HepG2 (cell line): ENCODE measurements at regions not wholly inside any gene's neighbourhood (a gene's known extent, or its start where the extent isn't known, plus 50 kb on each side); places are given as distances from the start of the nearest gene placed in this dataset.

Experiments used
- ATAC-seq: fragments of 200-7000 bp; cut with Tn5 transposase; 3 replicates; pipeline ENCODE4 v1.9.1; 2020; ENCODE audit warnings: mild to moderate bottlenecking, moderate library complexity
- BruUV-seq: library from RNA; stranded (reverse); fragments of 400-500 nt; replicated peaks from 2 replicates; lab custom pipeline; 2021; lab: Mats Ljungman, UMichigan
- CTCF ChIA-PET: fragments of 300-600 bp; formaldehyde crosslinking; extraction: SDS; loops from one replicate; lab custom pipeline; 2021; ENCODE audit warnings: low total read pairs, inconsistent platforms, low intra/inter-chr PET ratio; lab: Yijun Ruan, JAX
- POLR2A ChIA-PET: fragments of 350-600 bp; sonication (Branson Sonifier 250); formaldehyde crosslinking; loops from one replicate; lab custom pipeline; 2020; ENCODE audit warnings: antibody characterized with exemption, inconsistent platforms; lab: Yijun Ruan, JAX
- DNase-seq: peaks from one replicate; pipeline ENCODE4 v3.0.0-alpha.2; 2015; ENCODE audit warnings: low spot score
- FAIRE-seq: peaks from 3 replicates; lab custom pipeline; 2011; peaks lifted over from hg19 to GRCh38; lab: Jason Lieb, UNC
- H2AFZ ChIP-seq: one replicate; pipeline ENCODE4 v1.6.1; 2011; ENCODE audit warnings: low read length, inconsistent platforms
- H3K27ac ChIP-seq: fragments of 300-600 bp; 3 replicates; pipeline ENCODE4 v1.8.0; 2011; ENCODE audit warnings: mixed run types, mild to moderate bottlenecking, mixed read lengths, low read length, inconsistent platforms; ENCODE audit not compliant: insufficient read depth; ENCODE audit errors: extremely low read length
- H3K27me3 ChIP-seq, 2 experiments: fragments of 200-600 bp in 1 of 2; 2 replicates in 1 of 2; 3 replicates in 1 of 2; pipeline versions ENCODE4 v1.6.0 to v1.8.0; 2011; ENCODE audit warnings: low read length in 2 of 2, mild to moderate bottlenecking in 2 of 2, moderate library complexity in 2 of 2, inconsistent platforms in 1 of 2; ENCODE audit not compliant: insufficient read depth in 2 of 2, control insufficient read depth in 1 of 2
- H3K36me3 ChIP-seq, 2 experiments: fragments of 200-600 bp in 1 of 2; replicated peaks in 1 of 2; 2 replicates in 1 of 2; 3 replicates in 1 of 2; pipeline versions ENCODE4 v1.5.1 to v1.8.0; 2011; ENCODE audit warnings: low read length in 2 of 2, inconsistent platforms in 1 of 2; ENCODE audit not compliant: insufficient read depth in 2 of 2, control insufficient read depth in 1 of 2
- H3K4me1 ChIP-seq: 2 replicates; pipeline ENCODE4 v1.5.1; 2012; ENCODE audit warnings: low read length, inconsistent platforms; ENCODE audit not compliant: insufficient read depth
- H3K4me2 ChIP-seq: 2 replicates; pipeline ENCODE4 v1.6.0; 2011; ENCODE audit warnings: low read depth, low read length, inconsistent platforms
- H3K4me3 ChIP-seq, 3 experiments: fragments of 200-600 bp in 1 of 3; sonication (generic), shearing (Covaris generic) in 1 of 3; replicated peaks in 1 of 3; 2 replicates each; pipeline ENCODE4 v1.5.1; 2011 to 2016; ENCODE audit warnings: low read length in 3 of 3, inconsistent platforms in 2 of 3, low read depth in 2 of 3, mild to moderate bottlenecking in 2 of 3, control low read depth in 1 of 3, mixed read lengths in 1 of 3; ENCODE audit not compliant: insufficient read depth in 1 of 3
- H3K79me2 ChIP-seq: one replicate; pipeline ENCODE4 v1.6.1; 2011; ENCODE audit warnings: low read length, inconsistent platforms; ENCODE audit not compliant: insufficient read depth
- H3K9ac ChIP-seq: 2 replicates; pipeline ENCODE4 v1.6.0; 2011; ENCODE audit warnings: mild to moderate bottlenecking, low read depth, low read length, inconsistent platforms; ENCODE audit not compliant: insufficient read depth
- H3K9me3 ChIP-seq: 2 replicates; pipeline ENCODE4 v1.5.1; 2012; ENCODE audit warnings: mild to moderate bottlenecking, low read length
- H4K20me1 ChIP-seq: 2 replicates; pipeline ENCODE4 v1.6.0; 2011; ENCODE audit warnings: inconsistent platforms, mild to moderate bottlenecking, low read length, moderate library complexity; ENCODE audit not compliant: insufficient read depth
- AHR ChIP-seq: IDR thresholded peaks from 2 replicates; pipeline ENCODE4 v1.6.1; 2018; ENCODE audit warnings: missing genetic modification reagents, missing compliant biosample characterization
- CBX5 ChIP-seq: sonication (generic); formaldehyde crosslinking; IDR thresholded peaks from 2 replicates; pipeline ENCODE4 v1.4.0; 2020; ENCODE audit warnings: missing genetic modification reagents, borderline replicate concordance
- CHCHD3 ChIP-seq: sonication (generic); formaldehyde crosslinking; IDR thresholded peaks from 2 replicates; pipeline ENCODE4 v1.8.0; 2022; ENCODE audit warnings: mild to moderate bottlenecking, missing genetic modification reagents, moderate library complexity
- DNMT3B ChIP-seq: conservative IDR thresholded peaks from 2 replicates; pipeline ENCODE4 v1.6.1; 2016; ENCODE audit warnings: missing biosample characterization, control low read depth
- ESRRA ChIP-seq: sonication (generic); formaldehyde crosslinking; IDR thresholded peaks from 2 replicates; pipeline ENCODE4 v1.5.1; 2020; ENCODE audit warnings: mild to moderate bottlenecking, low read depth, missing genetic modification reagents
- ETS1 ChIP-seq: sonication (generic); formaldehyde crosslinking; IDR thresholded peaks from 2 replicates; pipeline ENCODE4 v1.4.0; 2020; ENCODE audit warnings: missing genetic modification reagents
- GPN1 ChIP-seq: sonication (generic); formaldehyde crosslinking; IDR thresholded peaks from 2 replicates; pipeline ENCODE4 v1.5.1; 2020; ENCODE audit warnings: missing genetic modification reagents, borderline replicate concordance
- MIER3 ChIP-seq: IDR thresholded peaks from 2 replicates; pipeline ENCODE4 v1.6.1; 2016; ENCODE audit warnings: missing compliant biosample characterization, borderline replicate concordance
- NONO ChIP-seq, 2 experiments: fragments of 450-650 bp in 1 of 2; sonication (generic) in 1 of 2; formaldehyde crosslinking in 1 of 2; IDR thresholded peaks in 1 of 2; conservative IDR thresholded peaks in 1 of 2; 2 replicates each; pipeline versions ENCODE4 v1.6.1 to v1.8.0; 2017 to 2022; ENCODE audit warnings: mild to moderate bottlenecking in 1 of 2, missing genetic modification reagents in 1 of 2, moderate library complexity in 1 of 2
- NR2F6 ChIP-seq, 2 experiments: IDR thresholded peaks; 2 replicates each; pipeline ENCODE4 v1.6.1; 2016; ENCODE audit warnings: antibody characterized with exemption in 1 of 2, mild to moderate bottlenecking in 1 of 2
- PRDM4 ChIP-seq: sonication (generic); formaldehyde crosslinking; IDR thresholded peaks from 2 replicates; pipeline ENCODE4 v1.9.0; 2021; ENCODE audit warnings: missing genetic modification reagents, borderline replicate concordance
- TIGD3 ChIP-seq: sonication (generic); formaldehyde crosslinking; IDR thresholded peaks from 2 replicates; pipeline ENCODE4 v1.5.1; 2020; ENCODE audit warnings: mild to moderate bottlenecking, missing genetic modification reagents, borderline replicate concordance
- ZFP36L1 ChIP-seq: sonication (generic); formaldehyde crosslinking; IDR thresholded peaks from 2 replicates; pipeline ENCODE4 v1.8.0; 2022; ENCODE audit warnings: mild to moderate bottlenecking, missing genetic modification reagents, moderate library complexity
- ZNF124 ChIP-seq: sonication (generic); formaldehyde crosslinking; IDR thresholded peaks from 2 replicates; pipeline ENCODE4 v1.4.0; 2020; ENCODE audit warnings: missing genetic modification reagents
- ZNF282 ChIP-seq: fragments of 450-650 bp; IDR thresholded peaks from 2 replicates; pipeline ENCODE4 v1.6.1; 2018; ENCODE audit not compliant: partially characterized antibody
- ZNF430 ChIP-seq: sonication (generic); formaldehyde crosslinking; IDR thresholded peaks from 2 replicates; pipeline ENCODE4 v1.9.0; 2021; ENCODE audit warnings: mild to moderate bottlenecking, missing genetic modification reagents
- ZNF639 ChIP-seq: conservative IDR thresholded peaks from 2 replicates; pipeline ENCODE4 v1.6.1; 2018; ENCODE audit warnings: missing genetic modification reagents
- WGBS: methylation state at CpG from one replicate; pipeline ENCODE4 v1.1.6; 2017; ENCODE audit warnings: low lambda C conversion rate; 5-methylcytosine and 5-hydroxymethylcytosine counted together
- in situ Hi-C: cut with HindIII; loops from 2 replicates; pipeline ENCODE4 v1.10.0; 2017; ENCODE audit warnings: low pct_unique_long_range_greater_than_20kb; ENCODE audit not compliant: extremely low pct_ligation_motif_present
- intact Hi-C: fragments of 100-400 bp; cut with micrococcal nuclease; formaldehyde crosslinking; loops from one replicate; pipeline ENCODE4 v1.10.0; 2022; ENCODE audit not compliant: unreplicated experiment

GRCh38 chr1:147053269-147053668, 115.1 kb downstream of the NBPF12 start:
- in situ Hi-C loops: no loop called here
- no peaks in the 10 kb centered on the region for H4K20me1 ChIP-seq
- H3K36me3 ChIP-seq: no peaks in the 10 kb centered on the region
- DNase-seq (no peak), ATAC-seq (no peak), FAIRE-seq (no peak)
- H3K4me3 ChIP-seq: no peak overlapping the region
- H3K9ac ChIP-seq: no peak overlapping the region
- H2AFZ ChIP-seq: no peak overlapping the region
- H3K4me1 ChIP-seq: no peaks in the 10 kb centered on the region
- H3K9me3 ChIP-seq: no peaks in the 10 kb centered on the region
- WGBS: 34% methylated on average over 5 of the region's 5 CpGs
- no peak for TF ChIP-seq ZNF430 (CRISPR knock-in tag)
- TF ChIP-seq NONO (IDR thresholded peaks at IDR 0.05): no peak
- no peak for TF ChIP-seq NONO (CRISPR knock-in tag; conservative IDR thresholded peaks at IDR 0.05)
- TF ChIP-seq PRDM4 (CRISPR knock-in tag): no peak
- no peak for TF ChIP-seq GPN1
- no peak for TF ChIP-seq MIER3 (CRISPR knock-in tag)
- no peak for TF ChIP-seq CBX5 (CRISPR knock-in tag)
- TF ChIP-seq ESRRA (CRISPR knock-in tag): no peak
- TF ChIP-seq ZNF124: no peak
- TF ChIP-seq ETS1 (CRISPR knock-in tag): no peak
- no peak for TF ChIP-seq ZNF639 (CRISPR knock-in tag)
- TF ChIP-seq ZNF282: no peak
- no peak for TF ChIP-seq DNMT3B (CRISPR knock-in tag)
- no peak for TF ChIP-seq AHR (CRISPR knock-in tag)
- no peak for TF ChIP-seq TIGD3 (CRISPR knock-in tag)
- no peak for TF ChIP-seq CHCHD3
- no peak for TF ChIP-seq NR2F6 (IDR thresholded peaks at IDR 0.05)
- no peak for TF ChIP-seq NR2F6 (CRISPR knock-in tag; IDR thresholded peaks at IDR 0.05)
- no peak for TF ChIP-seq ZFP36L1 (CRISPR knock-in tag)
- ChIA-PET POLR2A (no interaction called here), CTCF (no interaction called here)
- H3K4me2 ChIP-seq: no peak overlapping the region
- intact Hi-C loops: no loop called here
- H3K27ac ChIP-seq: no peak overlapping the region
- BruUV-seq: no TSS peak
- peaks cover 0 to 3% of the 10 kb centered on the region in 2 experiments; a peak in 1 of 5 replicates for H3K27me3 ChIP-seq
- H3K79me2 ChIP-seq: no peaks in the 10 kb centered on the region
